ENCODE measurements at regions not wholly inside any gene's neighbourhood (a gene's known extent, or its start where the extent isn't known, plus 50 kb on each side); places are given as distances from the start of the nearest gene placed in this dataset.

- H2AFZ ChIP-seq (ENCODE audit: low read length): no peak overlapping the region
- H3K9ac ChIP-seq (ENCODE audit: low read depth, low read length, poor library complexity, severe bottlenecking): no peak overlapping the region
- H3K27me3 ChIP-seq (ENCODE audit: insufficient read depth, low read length, poor library complexity, severe bottlenecking): no peaks in the 10 kb centered on the region
- TF ChIP-seq EZH2phosphoT487 (IDR thresholded peaks at IDR 0.05; ENCODE audit: borderline replicate concordance): no peak
- no peak for TF ChIP-seq CTCF (conservative IDR thresholded peaks at IDR 0.05; ENCODE audit: low read length)
- H4K20me1 ChIP-seq (ENCODE audit: insufficient read depth, low read length, poor library complexity, severe bottlenecking): no peaks in the 10 kb centered on the region
- H3K36me3 ChIP-seq (ENCODE audit: insufficient read depth, low read length): no peaks in the 10 kb centered on the region
- H3K4me3 ChIP-seq (ENCODE audit: low read length, poor library complexity, severe bottlenecking): no peak overlapping the region
- no peaks in the 10 kb centered on the region for H3K4me1 ChIP-seq (ENCODE audit: insufficient read depth, low read length, poor library complexity, severe bottlenecking)
- H3K9me2 ChIP-seq (replicated peaks; ENCODE audit: low read depth, low read length): no peaks in the 10 kb centered on the region
- no peaks in the 10 kb centered on the region for H3K79me2 ChIP-seq (ENCODE audit: insufficient read depth, low read length)
- no peaks in the 10 kb centered on the region for H3F3A ChIP-seq (ENCODE audit: low read depth)
- H3K4me2 ChIP-seq (ENCODE audit: low read depth, low read length, poor library complexity, severe bottlenecking): no peak overlapping the region
- H3K9me3 ChIP-seq (ENCODE audit: insufficient read depth, low read depth, low read length): no peaks in the 10 kb centered on the region
These were observed 291.5 kb upstream of the TRPC7 start for GRCh38 chr5:136656811-136657210.

- Histone ChIP-seq H3K4me1 (ENCODE audit: insufficient read depth, low read length, poor library complexity, severe bottlenecking) (no peaks in the 10 kb centered on the region), H3K9me3 (ENCODE audit: insufficient read depth, low read depth, low read length) (no peaks in the 10 kb centered on the region), H4K20me1 (ENCODE audit: insufficient read depth, low read length, poor library complexity, severe bottlenecking) (no peaks in the 10 kb centered on the region), H3K4me3 (ENCODE audit: low read length, poor library complexity, severe bottlenecking) (no peak overlapping the region), H2AFZ (ENCODE audit: low read length) (no peak overlapping the region), H3K27me3 (ENCODE audit: insufficient read depth, low read length, poor library complexity, severe bottlenecking) (no peaks in the 10 kb centered on the region), H3F3A (ENCODE audit: low read depth) (no peaks in the 10 kb centered on the region), H3K4me2 (ENCODE audit: low read depth, low read length, poor library complexity, severe bottlenecking) (no peak overlapping the region), H3K9ac (ENCODE audit: low read depth, low read length, poor library complexity, severe bottlenecking) (no peak overlapping the region), H3K36me3 (ENCODE audit: insufficient read depth, low read length) (no peaks in the 10 kb centered on the region), H3K9me2 (replicated peaks; ENCODE audit: low read depth, low read length) (no peaks in the 10 kb centered on the region), H3K79me2 (ENCODE audit: insufficient read depth, low read length) (no peaks in the 10 kb centered on the region)
- TF ChIP-seq CTCF (conservative IDR thresholded peaks at IDR 0.05; ENCODE audit: low read length) (no peak), EZH2phosphoT487 (IDR thresholded peaks at IDR 0.05; ENCODE audit: borderline replicate concordance) (no peak)
These were observed 290.1 kb upstream of the TRPC7 start for GRCh38 chr5:136655468-136655867.

GRCh38 chr5:136646915-136647314, 281.6 kb upstream of the TRPC7 start:
- Histone ChIP-seq H3K4me3 (ENCODE audit: low read length, poor library complexity, severe bottlenecking) (no peak overlapping the region), H3K4me2 (ENCODE audit: low read depth, low read length, poor library complexity, severe bottlenecking) (no peak overlapping the region), H3K36me3 (ENCODE audit: insufficient read depth, low read length) (no peaks in the 10 kb centered on the region), H3K9me3 (ENCODE audit: insufficient read depth, low read depth, low read length) (no peaks in the 10 kb centered on the region), H3K27me3 (ENCODE audit: insufficient read depth, low read length, poor library complexity, severe bottlenecking) (no peaks in the 10 kb centered on the region), H2AFZ (ENCODE audit: low read length) (no peak overlapping the region), H4K20me1 (ENCODE audit: insufficient read depth, low read length, poor library complexity, severe bottlenecking) (no peaks in the 10 kb centered on the region), H3K79me2 (ENCODE audit: insufficient read depth, low read length) (no peaks in the 10 kb centered on the region), H3K9me2 (replicated peaks; ENCODE audit: low read depth, low read length) (no peaks in the 10 kb centered on the region), H3K4me1 (ENCODE audit: insufficient read depth, low read length, poor library complexity, severe bottlenecking) (no peaks in the 10 kb centered on the region), H3F3A (ENCODE audit: low read depth) (no peaks in the 10 kb centered on the region), H3K9ac (ENCODE audit: low read depth, low read length, poor library complexity, severe bottlenecking) (no peak overlapping the region)
- TF ChIP-seq EZH2phosphoT487 (IDR thresholded peaks at IDR 0.05; ENCODE audit: borderline replicate concordance) (no peak), CTCF (conservative IDR thresholded peaks at IDR 0.05; ENCODE audit: low read length) (no peak)

All from Loucy (cell line).